WTC11 (cell line): ENCODE measurements at regions not wholly inside any gene's neighbourhood (a gene's known extent, or its start where the extent isn't known, plus 50 kb on each side); places are given as distances from the start of the nearest gene placed in this dataset.

Experiments used
- MYBL2 ChIP-seq: sonication (generic); formaldehyde crosslinking; IDR thresholded peaks from 2 replicates; pipeline ENCODE4 v1.8.1; 2023; ENCODE audit warnings: mild to moderate bottlenecking, moderate library complexity, missing genetic modification reagents
- NR3C1 ChIP-seq: sonication (generic); formaldehyde crosslinking; conservative IDR thresholded peaks from 2 replicates; pipeline ENCODE4 v1.8.1; 2023; ENCODE audit warnings: low read depth, mild to moderate bottlenecking, missing genetic modification reagents
- USF1 ChIP-seq: sonication (generic); formaldehyde crosslinking; IDR thresholded peaks from 2 replicates; pipeline ENCODE4 v1.8.0; 2022; ENCODE audit warnings: mild to moderate bottlenecking, missing genetic modification reagents
- TF ChIP-seq, protein P1 (sequence below): fragments of 200-600 bp; IDR thresholded peaks from 2 replicates; pipeline ENCODE4 v1.8.0; 2022; ENCODE audit warnings: antibody characterized with exemption

- no peak for TF ChIP-seq NR3C1 (CRISPR knock-in tag)
- TF ChIP-seq MYBL2: no peak
- TF ChIP-seq, protein P1, sequence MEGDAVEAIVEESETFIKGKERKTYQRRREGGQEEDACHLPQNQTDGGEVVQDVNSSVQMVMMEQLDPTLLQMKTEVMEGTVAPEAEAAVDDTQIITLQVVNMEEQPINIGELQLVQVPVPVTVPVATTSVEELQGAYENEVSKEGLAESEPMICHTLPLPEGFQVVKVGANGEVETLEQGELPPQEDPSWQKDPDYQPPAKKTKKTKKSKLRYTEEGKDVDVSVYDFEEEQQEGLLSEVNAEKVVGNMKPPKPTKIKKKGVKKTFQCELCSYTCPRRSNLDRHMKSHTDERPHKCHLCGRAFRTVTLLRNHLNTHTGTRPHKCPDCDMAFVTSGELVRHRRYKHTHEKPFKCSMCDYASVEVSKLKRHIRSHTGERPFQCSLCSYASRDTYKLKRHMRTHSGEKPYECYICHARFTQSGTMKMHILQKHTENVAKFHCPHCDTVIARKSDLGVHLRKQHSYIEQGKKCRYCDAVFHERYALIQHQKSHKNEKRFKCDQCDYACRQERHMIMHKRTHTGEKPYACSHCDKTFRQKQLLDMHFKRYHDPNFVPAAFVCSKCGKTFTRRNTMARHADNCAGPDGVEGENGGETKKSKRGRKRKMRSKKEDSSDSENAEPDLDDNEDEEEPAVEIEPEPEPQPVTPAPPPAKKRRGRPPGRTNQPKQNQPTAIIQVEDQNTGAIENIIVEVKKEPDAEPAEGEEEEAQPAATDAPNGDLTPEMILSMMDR: no peak
- TF ChIP-seq USF1 (CRISPR knock-in tag): no peak
These were observed 131.9 kb downstream of the ASB1 start for GRCh38 chr2:238558456-238559099.
